ENCODE measurements at regions not wholly inside any gene's neighbourhood (a gene's known extent, or its start where the extent isn't known, plus 50 kb on each side); places are given as distances from the start of the nearest gene placed in this dataset.
A peak's percentile ranks its signal among the peaks of the same experiment; 100 is the strongest.

GRCh38 chr21:33127154-33127867, 57.4 kb downstream of the OLIG1 start:
- DNase-seq (ENCODE audit: low read depth) = no peak
- TF ChIP-seq, protein P1, sequence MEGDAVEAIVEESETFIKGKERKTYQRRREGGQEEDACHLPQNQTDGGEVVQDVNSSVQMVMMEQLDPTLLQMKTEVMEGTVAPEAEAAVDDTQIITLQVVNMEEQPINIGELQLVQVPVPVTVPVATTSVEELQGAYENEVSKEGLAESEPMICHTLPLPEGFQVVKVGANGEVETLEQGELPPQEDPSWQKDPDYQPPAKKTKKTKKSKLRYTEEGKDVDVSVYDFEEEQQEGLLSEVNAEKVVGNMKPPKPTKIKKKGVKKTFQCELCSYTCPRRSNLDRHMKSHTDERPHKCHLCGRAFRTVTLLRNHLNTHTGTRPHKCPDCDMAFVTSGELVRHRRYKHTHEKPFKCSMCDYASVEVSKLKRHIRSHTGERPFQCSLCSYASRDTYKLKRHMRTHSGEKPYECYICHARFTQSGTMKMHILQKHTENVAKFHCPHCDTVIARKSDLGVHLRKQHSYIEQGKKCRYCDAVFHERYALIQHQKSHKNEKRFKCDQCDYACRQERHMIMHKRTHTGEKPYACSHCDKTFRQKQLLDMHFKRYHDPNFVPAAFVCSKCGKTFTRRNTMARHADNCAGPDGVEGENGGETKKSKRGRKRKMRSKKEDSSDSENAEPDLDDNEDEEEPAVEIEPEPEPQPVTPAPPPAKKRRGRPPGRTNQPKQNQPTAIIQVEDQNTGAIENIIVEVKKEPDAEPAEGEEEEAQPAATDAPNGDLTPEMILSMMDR (conservative IDR thresholded peaks at IDR 0.05; ENCODE audit: low read depth, low read length) = peak; percentile 99
- peak overlapping the region; percentile 11 for H3K4me3 ChIP-seq (ENCODE audit: low read depth, low read length)

DNA sequence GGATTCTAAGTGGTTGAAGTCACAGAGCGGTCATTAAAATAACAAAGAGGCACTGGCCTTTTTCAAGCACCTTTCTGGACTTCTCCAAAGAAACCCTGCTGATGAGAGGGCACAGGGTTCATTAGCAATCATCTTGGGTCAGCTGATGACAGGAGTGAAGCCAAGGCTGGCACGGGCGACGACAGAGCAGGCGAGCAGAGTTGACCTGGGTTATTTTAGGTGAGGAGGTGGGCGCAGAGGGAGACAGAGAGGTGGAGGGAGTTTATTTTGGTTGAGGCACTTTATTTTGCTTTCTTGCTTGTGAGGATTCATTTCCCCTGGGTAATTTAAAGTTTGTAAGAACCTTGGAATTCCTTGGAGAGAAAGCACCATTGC, 57.9 kb downstream of the OLIG1 start:
- TF ChIP-seq, protein P1 (conservative IDR thresholded peaks at IDR 0.05; ENCODE audit: low read depth, low read length) = no peak
- no peak overlapping the region for H3K4me3 ChIP-seq (ENCODE audit: low read depth, low read length)
- DNase-seq (ENCODE audit: low read depth) = no peak

GRCh38 chr21:33128538-33128937, 58.6 kb downstream of the OLIG1 start:
- H3K4me3 ChIP-seq (ENCODE audit: low read depth, low read length) = no peak overlapping the region
- no peak for DNase-seq (ENCODE audit: low read depth)
- TF ChIP-seq, protein P1 (conservative IDR thresholded peaks at IDR 0.05; ENCODE audit: low read depth, low read length) = no peak

GRCh38 chr21:33132054-33132453, 62.1 kb downstream of the OLIG1 start:
- TF ChIP-seq, protein P1 (conservative IDR thresholded peaks at IDR 0.05; ENCODE audit: low read depth, low read length) = peak; percentile 52
- no peak overlapping the region for H3K4me3 ChIP-seq (ENCODE audit: low read depth, low read length)

GRCh38 chr21:33133892-33134291, 64.0 kb downstream of the OLIG1 start:
- H3K4me3 ChIP-seq (ENCODE audit: low read depth, low read length) = no peak overlapping the region
- DNase-seq (ENCODE audit: low read depth) = no peak
- TF ChIP-seq, protein P1 (conservative IDR thresholded peaks at IDR 0.05; ENCODE audit: low read depth, low read length) = no peak

More at GRCh38 chr21:33132054-33132453, 62.1 kb downstream of the OLIG1 start:
- DNase-seq (ENCODE audit: low read depth) = no peak

DNA sequence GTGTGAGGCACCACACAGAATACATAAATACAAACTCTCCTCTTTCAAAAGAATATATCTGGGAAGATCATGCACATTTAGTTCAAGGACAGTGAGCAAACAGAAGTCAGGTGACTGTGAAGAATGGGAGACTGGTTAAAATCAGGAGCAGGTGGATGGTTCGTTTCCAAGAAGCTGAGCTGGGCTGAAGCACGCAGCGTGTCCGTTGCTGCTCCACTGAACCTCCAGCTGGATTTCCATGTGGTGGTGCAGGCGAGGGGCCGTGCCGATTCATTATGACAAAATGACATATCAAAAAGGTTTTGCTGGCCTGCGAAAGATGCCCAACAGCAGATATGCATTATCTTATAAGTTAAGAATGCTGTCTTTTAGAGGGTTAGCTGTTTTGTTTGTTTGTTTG, 66.0 kb downstream of the OLIG1 start:
- H3K4me3 ChIP-seq (ENCODE audit: low read depth, low read length) = no peak overlapping the region
- no peak for DNase-seq (ENCODE audit: low read depth)
- TF ChIP-seq, protein P1 (conservative IDR thresholded peaks at IDR 0.05; ENCODE audit: low read depth, low read length) = no peak
